NCI-H2107 treated with DMSO at 0.1 percent for 48 hours (cell line): ENCODE measurements at regions not wholly inside any gene's neighbourhood (a gene's known extent, or its start where the extent isn't known, plus 50 kb on each side); places are given as distances from the start of the nearest gene placed in this dataset.

ENCODE experiments used
- DNase-seq: peaks from one replicate; lab custom pipeline; 2025; ENCODE audit not compliant: unreplicated experiment; lab: John Stamatoyannopoulos, UW

GRCh38 chr13:39100996-39101738 lies 62.9 kb downstream of the NHLRC3 start:
- no peak for DNase-seq

GRCh38 chr13:39102981-39103490 lies 64.8 kb downstream of the NHLRC3 start:
- DNase-seq: no peak

GRCh38 chr13:39105110-39105509 lies 66.9 kb downstream of the NHLRC3 start:
- peak; percentile 95 for DNase-seq

GRCh38 chr13:39106216-39107005 lies 68.2 kb downstream of the NHLRC3 start:
- peak; percentile 98 for DNase-seq

GRCh38 chr13:39107561-39107960 lies 69.3 kb downstream of the NHLRC3 start:
- DNase-seq: peak; percentile 82

GRCh38 chr13:39108783-39109182 lies 70.5 kb downstream of the NHLRC3 start:
- DNase-seq: no peak

- no peak for DNase-seq
Observed at GRCh38 chr13:39110518-39111097, 72.4 kb downstream of the NHLRC3 start.

GRCh38 chr13:39111145-39111544 lies 72.9 kb downstream of the NHLRC3 start:
- no peak for DNase-seq

- no peak for DNase-seq
Observed at GRCh38 chr13:39119422-39119821, 81.2 kb downstream of the NHLRC3 start.

GRCh38 chr13:39123578-39123977 lies 85.3 kb downstream of the NHLRC3 start:
- DNase-seq: no peak

GRCh38 chr13:39129213-39129612 lies 91.0 kb downstream of the NHLRC3 start:
- DNase-seq: no peak

GRCh38 chr13:39130301-39130700 lies 92.0 kb downstream of the NHLRC3 start:
- DNase-seq: peak; percentile 76

- DNase-seq: no peak
Observed at GRCh38 chr13:39132286-39133230, 94.3 kb downstream of the NHLRC3 start.

- no peak for DNase-seq
Observed at GRCh38 chr13:39133781-39134180, 95.5 kb downstream of the NHLRC3 start.

GRCh38 chr13:39134574-39134973 lies 96.3 kb downstream of the NHLRC3 start:
- DNase-seq: no peak

- peak; percentile 23 for DNase-seq
Observed at GRCh38 chr13:39144391-39144790, 106.1 kb downstream of the NHLRC3 start.

GRCh38 chr13:39144941-39145533 lies 106.8 kb downstream of the NHLRC3 start:
- no peak for DNase-seq

- peak; percentile 93 for DNase-seq
Observed at GRCh38 chr13:39148513-39148961, 110.3 kb downstream of the NHLRC3 start.

- no peak for DNase-seq
Observed at GRCh38 chr13:39149896-39150295, 111.6 kb downstream of the NHLRC3 start.

GRCh38 chr13:39154041-39154440 lies 115.8 kb downstream of the NHLRC3 start:
- DNase-seq: no peak
